HUES6 (cell line): ENCODE measurements at regions not wholly inside any gene's neighbourhood (a gene's known extent, or its start where the extent isn't known, plus 50 kb on each side); places are given as distances from the start of the nearest gene placed in this dataset.

Experiments used
- H3K27ac ChIP-seq: 2 replicates; pipeline ENCODE4 v1.7.0; 2013; ENCODE audit warnings: low read depth, mild to moderate bottlenecking, low read length, inconsistent platforms
- H3K27me3 ChIP-seq: 2 replicates; pipeline ENCODE4 v1.6.1; 2013; ENCODE audit warnings: low read length; ENCODE audit not compliant: control insufficient read depth, insufficient read depth
- H3K36me3 ChIP-seq: 2 replicates; pipeline ENCODE4 v1.6.1; 2013; ENCODE audit warnings: low read length; ENCODE audit not compliant: control insufficient read depth, insufficient read depth
- H3K4me1 ChIP-seq: 2 replicates; pipeline ENCODE4 v1.6.1; 2013; ENCODE audit warnings: low read length; ENCODE audit not compliant: control insufficient read depth, insufficient read depth
- H3K4me3 ChIP-seq: 2 replicates; pipeline ENCODE4 v1.5.1; 2013; ENCODE audit warnings: low read depth, low read length
- H3K9ac ChIP-seq: one replicate; pipeline ENCODE4 v1.6.1; 2013; ENCODE audit warnings: mild to moderate bottlenecking, low read length
- H3K9me3 ChIP-seq: 2 replicates; pipeline ENCODE4 v1.6.1; 2013; ENCODE audit warnings: low read depth, low read length; ENCODE audit not compliant: control insufficient read depth, insufficient read depth

- Histone ChIP-seq H3K9ac (no peak overlapping the region), H3K4me1 (no peaks in the 10 kb centered on the region; the same call in 1 of the 2 replicates), H3K9me3 (no peaks in the 10 kb centered on the region), H3K36me3 (no peaks in the 10 kb centered on the region), H3K27ac (no peak overlapping the region), H3K27me3 (no peaks in the 10 kb centered on the region; the same call in 1 of the 2 replicates), H3K4me3 (no peak overlapping the region)
Measured at GRCh38 chr9:18362901-18363685, 110.9 kb upstream of the ADAMTSL1 start.

- no peaks in the 10 kb centered on the region for H3K36me3 ChIP-seq
- H3K27ac ChIP-seq, result no peak overlapping the region
- no peaks in the 10 kb centered on the region for H3K9me3 ChIP-seq
- H3K4me3 ChIP-seq, result no peak overlapping the region
- H3K27me3 ChIP-seq, result no peaks in the 10 kb centered on the region; the same call in 1 of the 2 replicates
- no peak overlapping the region for H3K9ac ChIP-seq
- no peaks in the 10 kb centered on the region; the same call in 1 of the 2 replicates for H3K4me1 ChIP-seq
Measured at GRCh38 chr9:18365651-18366050, 108.3 kb upstream of the ADAMTSL1 start.

- Histone ChIP-seq H3K4me1 (no peaks in the 10 kb centered on the region; the same call in 1 of the 2 replicates), H3K9ac (no peak overlapping the region), H3K27ac (no peak overlapping the region), H3K36me3 (no peaks in the 10 kb centered on the region), H3K27me3 (no peaks in the 10 kb centered on the region; the same call in 1 of the 2 replicates), H3K9me3 (no peaks in the 10 kb centered on the region), H3K4me3 (no peak overlapping the region)
Measured at GRCh38 chr9:18366184-18366583, 107.8 kb upstream of the ADAMTSL1 start.

- H3K9ac ChIP-seq, result no peak overlapping the region
- no peaks in the 10 kb centered on the region for H3K36me3 ChIP-seq
- H3K4me1 ChIP-seq, result no peaks in the 10 kb centered on the region; the same call in 1 of the 2 replicates
- no peaks in the 10 kb centered on the region; the same call in 1 of the 2 replicates for H3K27me3 ChIP-seq
- H3K27ac ChIP-seq, result no peak overlapping the region
- H3K9me3 ChIP-seq, result no peaks in the 10 kb centered on the region
- H3K4me3 ChIP-seq, result no peak overlapping the region
Measured at GRCh38 chr9:18368206-18368605, 105.7 kb upstream of the ADAMTSL1 start.

- H3K9me3 ChIP-seq, result no peaks in the 10 kb centered on the region
- H3K36me3 ChIP-seq, result no peaks in the 10 kb centered on the region
- H3K4me1 ChIP-seq, result no peaks in the 10 kb centered on the region; the same call in 1 of the 2 replicates
- no peak overlapping the region for H3K27ac ChIP-seq
- no peak overlapping the region for H3K4me3 ChIP-seq
- H3K27me3 ChIP-seq, result no peaks in the 10 kb centered on the region
- no peak overlapping the region for H3K9ac ChIP-seq
Measured at GRCh38 chr9:18371141-18371540, 102.8 kb upstream of the ADAMTSL1 start.

GRCh38 chr9:18371621-18372020 is 102.3 kb upstream of the ADAMTSL1 start:
- no peaks in the 10 kb centered on the region for H3K9me3 ChIP-seq
- H3K36me3 ChIP-seq, result no peaks in the 10 kb centered on the region
- H3K9ac ChIP-seq, result no peak overlapping the region
- H3K4me1 ChIP-seq, result no peaks in the 10 kb centered on the region
- H3K27me3 ChIP-seq, result no peaks in the 10 kb centered on the region
- no peak overlapping the region for H3K27ac ChIP-seq
- H3K4me3 ChIP-seq, result no peak overlapping the region

- no peak overlapping the region for H3K9ac ChIP-seq
- peaks cover 13% of the 10 kb centered on the region for H3K4me1 ChIP-seq
- no peaks in the 10 kb centered on the region for H3K27me3 ChIP-seq
- no peaks in the 10 kb centered on the region for H3K9me3 ChIP-seq
- H3K36me3 ChIP-seq, result no peaks in the 10 kb centered on the region
- H3K4me3 ChIP-seq, result no peak overlapping the region
- no peak overlapping the region for H3K27ac ChIP-seq
Measured at GRCh38 chr9:18379073-18379811, 94.7 kb upstream of the ADAMTSL1 start.

GRCh38 chr9:18382243-18382642 is 91.7 kb upstream of the ADAMTSL1 start:
- Histone ChIP-seq H3K9me3 (no peaks in the 10 kb centered on the region), H3K4me3 (no peak overlapping the region), H3K9ac (no peak overlapping the region), H3K27me3 (no peaks in the 10 kb centered on the region), H3K36me3 (no peaks in the 10 kb centered on the region), H3K27ac (no peak overlapping the region), H3K4me1 (peaks cover 13% of the 10 kb centered on the region)

GRCh38 chr9:18384066-18384465 is 89.9 kb upstream of the ADAMTSL1 start:
- no peaks in the 10 kb centered on the region for H3K27me3 ChIP-seq
- H3K27ac ChIP-seq, result no peak overlapping the region
- peaks cover 10% of the 10 kb centered on the region for H3K4me1 ChIP-seq

GRCh38 chr9:18385696-18386490 is 88.1 kb upstream of the ADAMTSL1 start:
- H3K36me3 ChIP-seq, result no peaks in the 10 kb centered on the region
- no peak overlapping the region for H3K27ac ChIP-seq
- no peaks in the 10 kb centered on the region for H3K27me3 ChIP-seq
- no peak overlapping the region for H3K9ac ChIP-seq
- H3K9me3 ChIP-seq, result no peaks in the 10 kb centered on the region
- H3K4me1 ChIP-seq, result no peaks in the 10 kb centered on the region
- H3K4me3 ChIP-seq, result no peak overlapping the region

More at GRCh38 chr9:18384066-18384465, 89.9 kb upstream of the ADAMTSL1 start:
- Histone ChIP-seq H3K36me3 (no peaks in the 10 kb centered on the region), H3K9me3 (no peaks in the 10 kb centered on the region), H3K9ac (no peak overlapping the region), H3K4me3 (no peak overlapping the region)
